SH-SY5Y (cell line): ENCODE measurements at regions not wholly inside any gene's neighbourhood (a gene's known extent, or its start where the extent isn't known, plus 50 kb on each side); places are given as distances from the start of the nearest gene placed in this dataset.

Experiments
- GATA2 ChIP-seq: IDR thresholded peaks from 2 replicates; pipeline ENCODE4 v1.6.1; 2011; ENCODE audit warnings: mild to moderate bottlenecking, low read depth, low read length
- GATA3 ChIP-seq: IDR thresholded peaks from 2 replicates; pipeline ENCODE4 v1.6.1; 2011; ENCODE audit warnings: low read depth, mild to moderate bottlenecking, low read length, moderate library complexity

DNA sequence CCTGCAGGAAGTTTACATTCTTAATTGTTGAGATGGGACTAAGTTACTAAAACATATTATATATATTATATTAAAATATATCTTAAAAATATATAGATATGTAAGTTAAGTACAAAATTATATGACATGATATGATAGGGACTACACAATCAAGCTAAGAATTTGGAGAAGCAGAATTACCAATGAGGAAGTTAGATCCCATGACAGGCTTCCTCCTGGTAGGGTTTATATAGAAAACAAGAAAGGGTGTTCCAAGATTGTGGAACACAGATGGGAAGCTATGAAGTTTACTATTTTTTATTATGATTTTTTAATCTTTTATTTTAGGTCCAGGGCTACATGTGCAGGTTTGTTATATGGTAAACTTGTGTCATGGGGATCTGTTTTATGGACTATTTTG, 260.8 kb upstream of the ZFHX3 start:
- TF ChIP-seq GATA2: no peak
- no peak for TF ChIP-seq GATA3
